K562 (cell line): ENCODE measurements at regions not wholly inside any gene's neighbourhood (a gene's known extent, or its start where the extent isn't known, plus 50 kb on each side); places are given as distances from the start of the nearest gene placed in this dataset.

Source experiments
- ADNP ChIP-seq: fragments of 200-800 bp; sonication (Bioruptor generic); IDR thresholded peaks from 2 replicates; pipeline ENCODE4 v1.6.1; 2016; ENCODE audit warnings: missing genetic modification characterization, missing compliant biosample characterization
- AFF1 ChIP-seq, 2 experiments: fragments of 450-650 bp; IDR thresholded peaks; 2 replicates each; pipeline ENCODE4 v1.6.1; 2018; ENCODE audit warnings: mild to moderate bottlenecking in 2 of 2, low read depth in 1 of 2; ENCODE audit not compliant: partially characterized antibody in 2 of 2
- CBFA2T2 ChIP-seq: fragments of 450-650 bp; conservative IDR thresholded peaks from 2 replicates; pipeline ENCODE4 v1.6.1; 2017; ENCODE audit warnings: mild to moderate bottlenecking
- DMBX1 ChIP-seq: fragments of 250-450 bp; sonication (Bioruptor Pico); IDR thresholded peaks from 2 replicates; pipeline ENCODE4 v1.8.0; 2022; ENCODE audit warnings: inconsistent platforms, mild to moderate bottlenecking, moderate library complexity, borderline replicate concordance
- GTF2A2 ChIP-seq: IDR thresholded peaks from 2 replicates; pipeline ENCODE4 v1.6.1; 2016; ENCODE audit warnings: mild to moderate bottlenecking, missing genetic modification characterization, missing compliant biosample characterization
- HEY1 ChIP-seq: fragments of 250-450 bp; sonication (Bioruptor Pico); IDR thresholded peaks from 2 replicates; pipeline ENCODE4 v1.5.0; 2020; ENCODE audit warnings: mild to moderate bottlenecking, moderate library complexity, borderline replicate concordance
- MAX ChIP-seq: sonication (generic); formaldehyde crosslinking; IDR thresholded peaks from 2 replicates; pipeline ENCODE4 v1.9.0; 2022; ENCODE audit warnings: mild to moderate bottlenecking, missing genetic modification reagents
- MEF2A ChIP-seq: IDR thresholded peaks from 2 replicates; pipeline ENCODE4 v1.6.1; 2011; ENCODE audit warnings: low read depth, mild to moderate bottlenecking, low read length, moderate library complexity; ENCODE audit not compliant: control insufficient read depth
- MTA1 ChIP-seq: fragments of 450-650 bp; IDR thresholded peaks from 2 replicates; pipeline ENCODE4 v1.6.1; 2017; ENCODE audit warnings: borderline replicate concordance
- NELFE ChIP-seq: IDR thresholded peaks from 2 replicates; pipeline ENCODE4 v1.6.1; 2011; ENCODE audit warnings: mild to moderate bottlenecking; ENCODE audit not compliant: insufficient read depth, insufficient read length
- NR2F6 ChIP-seq: fragments of 450-650 bp; formaldehyde crosslinking; IDR thresholded peaks from 2 replicates; pipeline ENCODE4 v1.4.0; 2020; ENCODE audit warnings: mild to moderate bottlenecking
- SMARCE1 ChIP-seq: fragments of 450-650 bp; IDR thresholded peaks from 2 replicates; pipeline ENCODE4 v1.7.1; 2016; ENCODE audit warnings: mild to moderate bottlenecking
- SP2 ChIP-seq: IDR thresholded peaks from 2 replicates; pipeline ENCODE4 v1.6.1; 2011; ENCODE audit warnings: mild to moderate bottlenecking, low read depth, low read length, moderate library complexity; ENCODE audit not compliant: poor library complexity, severe bottlenecking; ENCODE audit errors: extremely low read depth
- TAF9B ChIP-seq: fragments of 450-650 bp; IDR thresholded peaks from 2 replicates; pipeline ENCODE4 v1.6.1; 2018; ENCODE audit warnings: mild to moderate bottlenecking; ENCODE audit not compliant: partially characterized antibody
- TEAD4 ChIP-seq, 2 experiments: sonication (generic) in 1 of 2; formaldehyde crosslinking in 1 of 2; IDR thresholded peaks; 2 replicates each; pipeline versions ENCODE4 v1.6.1 to v1.8.0; 2012 to 2022; ENCODE audit warnings: borderline replicate concordance in 1 of 2, inconsistent platforms in 1 of 2, low read length in 1 of 2, mild to moderate bottlenecking in 1 of 2, missing genetic modification reagents in 1 of 2
- THRAP3 ChIP-seq: fragments of 450-650 bp; IDR thresholded peaks from 2 replicates; pipeline ENCODE4 v1.6.1; 2016; ENCODE audit warnings: mild to moderate bottlenecking, inconsistent platforms, borderline replicate concordance
- UBTF ChIP-seq, 2 experiments: IDR thresholded peaks; 2 replicates each; pipeline ENCODE4 v1.6.1; 2012; ENCODE audit warnings: improper control_type of control experiment in 2 of 2, low read depth in 2 of 2, low read length in 2 of 2, borderline replicate concordance in 1 of 2
- ZBTB8A ChIP-seq: fragments of 450-650 bp; IDR thresholded peaks from 2 replicates; pipeline ENCODE4 v1.6.1; 2018; ENCODE audit warnings: mild to moderate bottlenecking, moderate library complexity; ENCODE audit not compliant: partially characterized antibody
- ZEB2 ChIP-seq: fragments of 450-650 bp; IDR thresholded peaks from 2 replicates; pipeline ENCODE4 v1.6.1; 2016
- ZNF24 ChIP-seq: fragments of 450-650 bp; IDR thresholded peaks from 2 replicates; pipeline ENCODE4 v1.6.1; 2016
- ZNF766 ChIP-seq: fragments of 200-800 bp; sonication (Bioruptor generic); conservative IDR thresholded peaks from 2 replicates; pipeline ENCODE4 v1.6.1; 2016; ENCODE audit warnings: missing genetic modification characterization, missing compliant biosample characterization

DNA sequence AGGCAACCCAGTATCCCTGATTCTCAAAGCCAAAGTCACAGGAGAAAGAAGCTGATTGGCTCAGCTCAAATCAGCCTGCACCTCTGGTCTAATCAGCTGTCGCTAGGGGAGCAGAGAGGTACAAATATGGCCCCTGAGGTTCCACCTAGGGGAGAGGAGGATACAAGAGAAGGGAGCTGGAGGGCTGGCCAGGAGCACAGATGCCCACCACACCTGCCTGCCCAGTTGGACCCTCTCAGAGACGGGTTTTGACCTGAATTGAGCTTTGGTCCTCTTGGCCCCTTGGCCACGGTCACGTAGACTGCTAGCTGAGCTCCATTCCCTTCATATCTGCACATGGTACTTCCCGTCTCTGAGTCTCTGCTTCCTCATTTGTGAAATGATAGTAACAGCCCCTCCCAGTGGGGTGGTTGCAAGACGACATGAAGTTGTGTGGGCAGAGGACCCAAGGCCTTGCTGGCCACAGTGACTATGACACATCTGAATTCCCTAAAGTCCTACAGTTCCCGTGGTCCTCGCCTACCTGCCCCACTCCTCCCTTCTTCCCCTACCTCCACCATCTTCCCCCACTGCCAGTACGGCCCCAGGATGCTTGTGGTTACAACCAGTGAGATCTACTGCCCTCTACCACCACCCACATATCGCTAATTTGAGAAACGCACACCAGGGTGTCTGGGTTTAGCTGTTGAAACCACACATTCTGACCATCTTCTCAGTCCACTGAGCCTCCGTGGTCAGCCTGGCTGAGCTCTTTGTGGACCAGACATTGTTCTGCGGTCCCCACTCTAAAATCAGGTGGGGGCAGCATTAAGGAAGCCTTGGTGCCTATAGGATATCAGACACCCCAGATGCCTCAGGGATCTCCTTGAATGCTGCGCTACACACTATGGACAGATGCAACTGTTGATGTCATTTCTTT lies 60.3 kb upstream of the NEK6 start (continued):
- TF ChIP-seq GTF2A2 (tag) (0 out of 2 replicates have a peak, but pooled peaks have one; percentile 36), ZNF24 (no peak), DMBX1 (CRISPR knock-in tag) (no peak), ZEB2 (no peak; the same call in none of the 2 replicates), NELFE (no peak), THRAP3 (no peak), TAF9B (no peak), MTA1 (no peak), MEF2A (no peak), SMARCE1 (no peak), ADNP (no peak), SP2 (no peak), MAX (peak; percentile 81), UBTF (IDR thresholded peaks at IDR 0.05; ENCODE audit: borderline replicate concordance in 1 of 2, low read depth in 2 of 2, low read length in 2 of 2) (no peak), HEY1 (CRISPR knock-in tag) (no peak), CBFA2T2 (no peak), TEAD4 (IDR thresholded peaks at IDR 0.05; ENCODE audit: low read length) (no peak), TEAD4 (CRISPR knock-in tag; IDR thresholded peaks at IDR 0.05; ENCODE audit: borderline replicate concordance) (no peak), NR2F6 (CRISPR knock-in tag) (no peak), AFF1 (IDR thresholded peaks at IDR 0.05; ENCODE audit: low read depth in 1 of 2, partially characterized antibody in 2 of 2) (no peak), ZNF766 (peak; percentile 49; the same call in 1 of the 2 replicates), ZBTB8A (no peak)
